Panc1 (cell line): ENCODE measurements at regions not wholly inside any gene's neighbourhood (a gene's known extent, or its start where the extent isn't known, plus 50 kb on each side); places are given as distances from the start of the nearest gene placed in this dataset.

Experiments
- ATAC-seq: fragments of 200-7000 bp; cut with Tn5 transposase; 2 replicates; pipeline ENCODE4 v1.9.1; 2020; ENCODE audit warnings: mild to moderate bottlenecking, moderate library complexity
- BruUV-seq: library from RNA; stranded (reverse); fragments of 400-500 nt; replicated peaks from 2 replicates; lab custom pipeline; 2021; lab: Mats Ljungman, UMichigan
- CTCF ChIA-PET: fragments of 300-600 bp; sonication (Branson Sonifier 250); formaldehyde crosslinking; loops from one replicate; lab custom pipeline; 2022; ENCODE audit warnings: antibody characterized with exemption; lab: Charles Lee
- POLR2A ChIA-PET: fragments of 300-600 bp; sonication (Branson Sonifier 250); formaldehyde crosslinking; loops from one replicate; lab custom pipeline; 2022; ENCODE audit warnings: antibody characterized with exemption; lab: Charles Lee
- DNase-seq: peaks from one replicate; pipeline ENCODE4 v3.0.0-alpha.2; 2010; ENCODE audit warnings: low read depth, low spot score
- H3K27ac ChIP-seq: 2 replicates; pipeline ENCODE4 v1.5.1; 2011; ENCODE audit warnings: mild to moderate bottlenecking, low read length, inconsistent platforms
- H3K27me3 ChIP-seq: fragments of 200-500 bp; sonication (Bioruptor generic); 2 replicates; pipeline ENCODE4 v1.6.0; 2014; ENCODE audit warnings: low read length, inconsistent platforms; ENCODE audit not compliant: control insufficient read depth, insufficient read depth
- H3K36me3 ChIP-seq: fragments of 200-500 bp; sonication (Bioruptor generic); 2 replicates; pipeline ENCODE4 v1.5.1; 2014; ENCODE audit warnings: inconsistent platforms, mild to moderate bottlenecking, low read length, moderate library complexity; ENCODE audit not compliant: control insufficient read depth, insufficient read depth
- H3K4me1 ChIP-seq: 2 replicates; pipeline ENCODE4 v1.5.1; 2011; ENCODE audit warnings: inconsistent platforms, mild to moderate bottlenecking, low read length, moderate library complexity; ENCODE audit not compliant: control insufficient read depth, insufficient read depth
- H3K4me3 ChIP-seq, 2 experiments: 2 replicates each; pipeline ENCODE4 v1.5.1; 2011 to 2012; ENCODE audit warnings: low read depth in 2 of 2, low read length in 2 of 2, mild to moderate bottlenecking in 2 of 2, inconsistent platforms in 1 of 2, moderate library complexity in 1 of 2
- H3K9me3 ChIP-seq: fragments of 200-500 bp; sonication (Bioruptor generic); 2 replicates; pipeline ENCODE4 v1.5.1; 2014; ENCODE audit warnings: low read depth, mild to moderate bottlenecking, inconsistent platforms, low read length, moderate library complexity; ENCODE audit not compliant: control insufficient read depth, insufficient read depth
- CTCF ChIP-seq: fragments of 450-650 bp; IDR thresholded peaks from 2 replicates; pipeline ENCODE4 v1.5.1; 2017; ENCODE audit warnings: mild to moderate bottlenecking
- POLR2AphosphoS5 ChIP-seq: IDR thresholded peaks from 2 replicates; pipeline ENCODE4 v1.6.1; 2012; ENCODE audit warnings: mild to moderate bottlenecking, low read depth, low read length, moderate library complexity
- REST ChIP-seq, 2 experiments: IDR thresholded peaks; 2 replicates each; pipeline ENCODE4 v1.6.1; 2011 to 2012; ENCODE audit warnings: low read depth in 2 of 2, control low read depth in 1 of 2, low read length in 1 of 2, mild to moderate bottlenecking in 1 of 2, moderate library complexity in 1 of 2; ENCODE audit not compliant: insufficient read depth in 1 of 2
- SIN3A ChIP-seq: IDR thresholded peaks from 2 replicates; pipeline ENCODE4 v1.6.1; 2012; ENCODE audit warnings: low read depth, mild to moderate bottlenecking, low read length, moderate library complexity, borderline replicate concordance; ENCODE audit not compliant: insufficient read depth
- TCF7L2 ChIP-seq: IDR thresholded peaks from 2 replicates; pipeline ENCODE4 v1.6.1; 2011; ENCODE audit warnings: mild to moderate bottlenecking, low read depth, low read length, inconsistent platforms
- in situ Hi-C: cut with HindIII; loops from 2 replicates; pipeline ENCODE4 v1.10.0; 2016; ENCODE audit warnings: low sequenced_read_pairs, low pct_unique_long_range_greater_than_20kb
- intact Hi-C: fragments of 100-400 bp; cut with micrococcal nuclease; formaldehyde crosslinking; loops from one replicate; pipeline ENCODE4 v1.10.0; 2022; ENCODE audit not compliant: unreplicated experiment

DNA sequence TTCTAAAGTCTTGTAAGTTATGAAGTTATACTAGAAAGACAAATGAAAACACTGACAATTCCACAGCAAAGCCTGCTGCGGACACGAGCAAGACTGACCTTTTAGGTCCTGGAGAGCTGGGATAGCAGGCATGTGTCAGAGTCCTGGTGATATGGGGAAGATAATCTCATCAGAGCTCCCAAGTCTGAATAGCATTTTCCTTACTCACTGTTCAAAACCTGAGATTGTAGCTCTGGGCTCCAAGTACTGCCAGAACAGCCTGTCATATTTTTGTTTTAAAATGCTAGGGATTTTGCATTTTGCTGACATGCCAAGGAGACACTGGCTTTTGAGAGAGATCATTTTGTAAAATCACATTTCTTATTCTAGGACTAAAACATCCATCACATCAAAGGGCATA lies 90.1 kb downstream of the DRD1 start:
- POLR2A ChIA-PET = no interaction called here
- no peak overlapping the region for H3K4me3 ChIP-seq
- H3K36me3 ChIP-seq = no peaks in the 10 kb centered on the region
- no peak overlapping the region for H3K27ac ChIP-seq
- no peak for DNase-seq
- in situ Hi-C loops = no loop called here
- no TSS peak for BruUV-seq
- CTCF ChIA-PET = interaction anchor here (0.7 kb wide), 1 partner anchor 104 kb away, joined by 3 read pairs; no protein-coding TSS in a partner anchor
- H3K27me3 ChIP-seq = no peaks in the 10 kb centered on the region
- no peaks in the 10 kb centered on the region for H3K4me1 ChIP-seq
- no peak for ATAC-seq
- TF ChIP-seq REST (IDR thresholded peaks at IDR 0.05; ENCODE audit: insufficient read depth in 1 of 2, low read depth in 2 of 2, low read length in 1 of 2) = no peak
- no peak for TF ChIP-seq CTCF
- no peak for TF ChIP-seq SIN3A
- TF ChIP-seq POLR2AphosphoS5 = no peak
- no peak for TF ChIP-seq TCF7L2
- H3K9me3 ChIP-seq = no peaks in the 10 kb centered on the region
- intact Hi-C loops = no loop called here

DNA sequence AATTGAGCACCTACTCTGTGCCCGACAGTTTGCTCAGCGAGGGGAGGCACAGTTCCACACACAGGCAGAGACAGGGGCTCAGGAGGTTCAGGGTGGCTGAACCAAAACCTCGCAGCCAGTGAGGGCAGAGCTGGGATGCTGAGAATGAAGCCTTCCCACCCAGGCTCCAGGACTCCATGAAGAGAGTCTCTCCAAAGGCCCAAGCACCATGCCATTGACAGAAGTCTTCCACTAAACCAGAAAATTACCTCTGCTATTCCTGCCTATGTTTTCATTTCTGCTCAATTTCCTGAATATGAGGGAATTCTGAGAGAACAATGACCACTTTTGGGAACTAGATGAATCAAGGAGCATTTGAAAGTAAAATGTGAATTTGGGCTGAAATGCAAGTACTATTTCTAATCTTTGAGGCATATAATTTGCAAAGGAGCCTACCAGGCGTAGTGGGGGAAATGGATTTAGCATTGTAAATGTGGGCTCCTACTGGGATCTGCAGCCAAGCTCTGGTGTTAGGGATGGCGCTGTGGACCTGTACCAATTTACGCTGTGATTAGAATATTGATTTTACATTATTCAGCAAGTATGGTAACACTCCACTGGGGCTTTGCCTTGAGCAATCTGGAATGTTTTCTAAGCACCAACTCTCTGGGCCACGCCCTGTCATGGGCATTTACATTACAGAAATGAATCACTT lies 91.9 kb downstream of the DRD1 start:
- intact Hi-C loops = no loop called here
- ChIA-PET CTCF (no interaction called here), POLR2A (interaction anchor here (0.6 kb wide), 1 partner anchor 177 kb away, joined by 4 read pairs; no protein-coding TSS in a partner anchor)

More for the DNA sequence above, 91.9 kb downstream of the DRD1 start:
- Histone ChIP-seq H3K4me3 (no peak overlapping the region), H3K27ac (no peak overlapping the region), H3K36me3 (no peaks in the 10 kb centered on the region), H3K27me3 (no peaks in the 10 kb centered on the region), H3K4me1 (no peaks in the 10 kb centered on the region), H3K9me3 (no peaks in the 10 kb centered on the region)
- BruUV-seq = no TSS peak
- no peak for ATAC-seq
- no peak for DNase-seq
- TF ChIP-seq SIN3A (no peak), REST (IDR thresholded peaks at IDR 0.05; ENCODE audit: insufficient read depth in 1 of 2, low read depth in 2 of 2, low read length in 1 of 2) (no peak), CTCF (no peak), TCF7L2 (no peak), POLR2AphosphoS5 (no peak)
- in situ Hi-C loops = no loop called here
